WERI-Rb-1 (cell line): ENCODE measurements at regions not wholly inside any gene's neighbourhood (a gene's known extent, or its start where the extent isn't known, plus 50 kb on each side); places are given as distances from the start of the nearest gene placed in this dataset.

ENCODE experiments used
- DNase-seq: peaks from one replicate; pipeline ENCODE4 v3.0.0-alpha.2; 2020
- H3K27ac ChIP-seq: fragments of 250-450 bp; sonication (Bioruptor Pico); 2 replicates; pipeline ENCODE4 v1.5.1; 2020; ENCODE audit warnings: mild to moderate bottlenecking, moderate library complexity
- H3K27me3 ChIP-seq: fragments of 250-450 bp; sonication (Bioruptor Pico); 2 replicates; pipeline ENCODE4 v1.5.1; 2021; ENCODE audit warnings: mild to moderate bottlenecking, low read depth, moderate library complexity; ENCODE audit not compliant: insufficient read depth, severe bottlenecking
- H3K36me3 ChIP-seq: fragments of 250-450 bp; sonication (Bioruptor Pico); 2 replicates; pipeline ENCODE4 v1.5.1; 2020; ENCODE audit warnings: mild to moderate bottlenecking, moderate library complexity
- H3K4me3 ChIP-seq: 2 replicates; pipeline ENCODE4 v1.5.1; 2011; ENCODE audit warnings: low read depth, mild to moderate bottlenecking, control low read depth, low read length
- H3K9me3 ChIP-seq: fragments of 250-450 bp; sonication (Bioruptor Pico); 2 replicates; pipeline ENCODE4 v1.5.1; 2021; ENCODE audit warnings: mild to moderate bottlenecking, moderate library complexity; ENCODE audit not compliant: severe bottlenecking
- TF ChIP-seq, protein P1 (sequence below): IDR thresholded peaks from 2 replicates; pipeline ENCODE4 v1.5.1; 2011; ENCODE audit warnings: low read depth, mild to moderate bottlenecking, control low read depth, inconsistent platforms, low read length

DNA sequence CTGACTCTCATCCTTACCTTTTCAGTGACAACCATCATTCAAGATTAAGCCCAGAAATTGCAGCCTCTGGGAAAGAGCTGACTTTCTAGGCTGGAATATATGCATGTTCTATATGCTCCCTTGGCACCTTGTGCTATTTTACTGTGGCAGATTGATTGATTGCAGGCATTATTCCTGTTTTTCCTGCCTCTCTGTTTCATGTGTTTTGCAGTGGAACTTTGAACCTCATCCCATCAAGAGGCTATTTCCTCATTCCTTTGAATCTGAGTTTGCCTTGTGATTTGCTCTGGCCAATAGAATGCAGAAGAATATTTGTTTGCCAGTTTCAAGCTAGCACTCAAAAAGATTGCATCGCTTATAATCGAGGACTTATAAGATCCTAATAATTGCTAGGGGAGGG, 174.8 kb upstream of the DCN start:
- no peak overlapping the region for H3K4me3 ChIP-seq
- no peak for DNase-seq
- no peak overlapping the region for H3K27ac ChIP-seq
- no peaks in the 10 kb centered on the region for H3K27me3 ChIP-seq
- H3K36me3 ChIP-seq = no peaks in the 10 kb centered on the region
- TF ChIP-seq, protein P1, sequence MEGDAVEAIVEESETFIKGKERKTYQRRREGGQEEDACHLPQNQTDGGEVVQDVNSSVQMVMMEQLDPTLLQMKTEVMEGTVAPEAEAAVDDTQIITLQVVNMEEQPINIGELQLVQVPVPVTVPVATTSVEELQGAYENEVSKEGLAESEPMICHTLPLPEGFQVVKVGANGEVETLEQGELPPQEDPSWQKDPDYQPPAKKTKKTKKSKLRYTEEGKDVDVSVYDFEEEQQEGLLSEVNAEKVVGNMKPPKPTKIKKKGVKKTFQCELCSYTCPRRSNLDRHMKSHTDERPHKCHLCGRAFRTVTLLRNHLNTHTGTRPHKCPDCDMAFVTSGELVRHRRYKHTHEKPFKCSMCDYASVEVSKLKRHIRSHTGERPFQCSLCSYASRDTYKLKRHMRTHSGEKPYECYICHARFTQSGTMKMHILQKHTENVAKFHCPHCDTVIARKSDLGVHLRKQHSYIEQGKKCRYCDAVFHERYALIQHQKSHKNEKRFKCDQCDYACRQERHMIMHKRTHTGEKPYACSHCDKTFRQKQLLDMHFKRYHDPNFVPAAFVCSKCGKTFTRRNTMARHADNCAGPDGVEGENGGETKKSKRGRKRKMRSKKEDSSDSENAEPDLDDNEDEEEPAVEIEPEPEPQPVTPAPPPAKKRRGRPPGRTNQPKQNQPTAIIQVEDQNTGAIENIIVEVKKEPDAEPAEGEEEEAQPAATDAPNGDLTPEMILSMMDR = no peak
- H3K9me3 ChIP-seq = no peaks in the 10 kb centered on the region

GRCh38 chr12:91356405-91356804, 173.8 kb upstream of the DCN start:
- TF ChIP-seq, protein P1 = no peak
- Histone ChIP-seq H3K27me3 (no peaks in the 10 kb centered on the region), H3K36me3 (no peaks in the 10 kb centered on the region), H3K27ac (no peak overlapping the region), H3K9me3 (no peaks in the 10 kb centered on the region), H3K4me3 (no peak overlapping the region)
- DNase-seq = no peak

GRCh38 chr12:91355150-91356006, 172.8 kb upstream of the DCN start:
- Histone ChIP-seq H3K27me3 (no peaks in the 10 kb centered on the region), H3K9me3 (no peaks in the 10 kb centered on the region), H3K27ac (no peak overlapping the region), H3K36me3 (no peaks in the 10 kb centered on the region), H3K4me3 (no peak overlapping the region)
- DNase-seq = peak; percentile 67
- TF ChIP-seq, protein P1 = peak; percentile 80

DNA sequence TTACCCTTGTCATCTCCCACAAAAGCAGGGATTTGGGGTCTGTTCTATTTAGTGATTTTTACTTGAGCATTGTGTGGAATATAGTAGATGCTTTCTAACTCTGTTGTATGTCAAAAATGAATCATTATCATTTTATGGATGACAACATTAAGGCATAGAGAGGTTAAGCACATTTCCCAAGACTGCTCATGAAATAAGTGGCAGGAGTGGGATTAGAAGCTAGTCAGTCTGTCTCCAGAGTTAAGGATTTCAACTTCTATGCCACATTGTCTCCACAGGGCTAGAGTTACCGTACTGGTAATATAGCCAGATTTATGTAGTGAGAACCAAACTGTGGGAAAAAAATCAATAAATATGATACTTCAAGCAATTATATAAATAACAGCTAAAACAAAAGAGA, 170.6 kb upstream of the DCN start:
- H3K36me3 ChIP-seq = no peaks in the 10 kb centered on the region
- no peak for DNase-seq
- no peak overlapping the region for H3K27ac ChIP-seq
- TF ChIP-seq, protein P1 = no peak
- H3K9me3 ChIP-seq = no peaks in the 10 kb centered on the region
- no peaks in the 10 kb centered on the region for H3K27me3 ChIP-seq
- H3K4me3 ChIP-seq = no peak overlapping the region

DNA sequence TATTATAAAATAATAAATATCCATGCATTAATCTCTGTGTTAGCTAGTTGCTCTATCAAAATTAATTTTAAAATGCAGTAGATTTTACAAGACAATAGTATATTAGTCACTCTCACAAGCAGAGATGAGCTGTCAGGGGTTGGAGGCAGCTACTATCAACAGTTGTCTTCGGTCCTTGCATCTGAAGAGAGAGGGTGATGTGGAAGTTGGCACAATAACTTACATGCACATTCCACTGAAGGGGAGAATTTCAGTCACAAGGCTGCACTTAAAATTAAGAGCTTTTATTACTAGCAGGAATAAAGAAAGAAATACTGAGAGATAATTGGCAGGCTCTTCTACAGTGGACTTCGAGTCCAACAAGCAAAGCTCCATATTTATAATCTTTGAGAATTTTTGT, 166.9 kb upstream of the DCN start:
- H3K36me3 ChIP-seq = no peaks in the 10 kb centered on the region
- DNase-seq = no peak
- H3K27me3 ChIP-seq = no peaks in the 10 kb centered on the region
- H3K27ac ChIP-seq = no peak overlapping the region
- no peaks in the 10 kb centered on the region for H3K9me3 ChIP-seq
- TF ChIP-seq, protein P1 = no peak
- no peak overlapping the region for H3K4me3 ChIP-seq
